ENCODE measurements at regions not wholly inside any gene's neighbourhood (a gene's known extent, or its start where the extent isn't known, plus 50 kb on each side); places are given as distances from the start of the nearest gene placed in this dataset.

DNA sequence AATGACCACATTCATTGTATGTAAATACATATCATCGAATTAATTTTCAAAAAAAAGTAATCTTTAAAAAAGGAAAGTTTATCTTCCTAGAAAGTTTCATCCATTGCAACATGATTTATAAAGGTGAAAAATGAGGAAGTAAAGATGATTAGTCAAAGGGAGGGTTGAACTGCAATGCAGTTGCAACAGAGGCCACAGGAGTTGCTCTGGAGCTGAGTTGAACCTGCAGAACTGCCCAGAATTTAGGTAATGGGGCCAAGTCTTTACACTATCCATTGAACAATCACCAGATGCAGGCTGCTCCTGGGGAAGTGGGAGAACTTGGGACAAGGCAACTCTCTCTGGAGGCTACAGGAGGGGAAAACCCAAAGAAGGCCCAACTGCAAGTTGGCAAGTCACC lies 390.7 kb downstream of the METTL4 start:
- H3K4me3 ChIP-seq (ENCODE audit: low read depth, low read length): no peak overlapping the region
- DNase-seq (ENCODE audit: low read depth): peak; percentile 67
- TF ChIP-seq MAX (IDR thresholded peaks at IDR 0.05; ENCODE audit: low read depth, low read length): no peak
- TF ChIP-seq MYC (IDR thresholded peaks at IDR 0.05; ENCODE audit: low read depth, low read length): no peak
- no peak for TF ChIP-seq POLR2A (IDR thresholded peaks at IDR 0.05; ENCODE audit: extremely low read depth, insufficient read length)
- TF ChIP-seq, protein P1, sequence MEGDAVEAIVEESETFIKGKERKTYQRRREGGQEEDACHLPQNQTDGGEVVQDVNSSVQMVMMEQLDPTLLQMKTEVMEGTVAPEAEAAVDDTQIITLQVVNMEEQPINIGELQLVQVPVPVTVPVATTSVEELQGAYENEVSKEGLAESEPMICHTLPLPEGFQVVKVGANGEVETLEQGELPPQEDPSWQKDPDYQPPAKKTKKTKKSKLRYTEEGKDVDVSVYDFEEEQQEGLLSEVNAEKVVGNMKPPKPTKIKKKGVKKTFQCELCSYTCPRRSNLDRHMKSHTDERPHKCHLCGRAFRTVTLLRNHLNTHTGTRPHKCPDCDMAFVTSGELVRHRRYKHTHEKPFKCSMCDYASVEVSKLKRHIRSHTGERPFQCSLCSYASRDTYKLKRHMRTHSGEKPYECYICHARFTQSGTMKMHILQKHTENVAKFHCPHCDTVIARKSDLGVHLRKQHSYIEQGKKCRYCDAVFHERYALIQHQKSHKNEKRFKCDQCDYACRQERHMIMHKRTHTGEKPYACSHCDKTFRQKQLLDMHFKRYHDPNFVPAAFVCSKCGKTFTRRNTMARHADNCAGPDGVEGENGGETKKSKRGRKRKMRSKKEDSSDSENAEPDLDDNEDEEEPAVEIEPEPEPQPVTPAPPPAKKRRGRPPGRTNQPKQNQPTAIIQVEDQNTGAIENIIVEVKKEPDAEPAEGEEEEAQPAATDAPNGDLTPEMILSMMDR (IDR thresholded peaks at IDR 0.05; ENCODE audit: low read depth, low read length): no peak

DNA sequence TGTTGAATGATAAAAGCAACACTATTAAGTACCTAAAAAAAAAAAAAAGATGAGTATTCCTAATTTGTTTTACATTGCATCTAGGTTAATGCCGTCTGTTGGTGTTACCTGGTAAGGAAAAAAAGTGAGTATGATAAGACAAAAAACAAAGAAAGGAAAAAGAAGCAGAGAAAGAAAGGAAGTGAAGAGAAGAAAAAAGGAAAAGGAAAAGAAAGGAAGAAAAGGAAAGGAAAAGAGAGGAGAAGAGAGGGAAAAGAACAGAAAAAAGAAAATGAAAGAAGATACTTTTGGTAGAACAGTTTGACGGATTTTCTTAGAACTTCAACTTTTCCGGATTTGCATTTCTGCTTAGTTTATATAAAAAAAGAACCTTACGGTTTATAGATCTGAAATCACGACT lies 387.9 kb downstream of the METTL4 start:
- H3K4me3 ChIP-seq (ENCODE audit: low read depth, low read length): no peak overlapping the region
- TF ChIP-seq, protein P1 (IDR thresholded peaks at IDR 0.05; ENCODE audit: low read depth, low read length): no peak
- TF ChIP-seq MAX (IDR thresholded peaks at IDR 0.05; ENCODE audit: low read depth, low read length) (no peak), POLR2A (IDR thresholded peaks at IDR 0.05; ENCODE audit: extremely low read depth, insufficient read length) (no peak), MYC (IDR thresholded peaks at IDR 0.05; ENCODE audit: low read depth, low read length) (no peak)
- DNase-seq (ENCODE audit: low read depth): no peak

DNA sequence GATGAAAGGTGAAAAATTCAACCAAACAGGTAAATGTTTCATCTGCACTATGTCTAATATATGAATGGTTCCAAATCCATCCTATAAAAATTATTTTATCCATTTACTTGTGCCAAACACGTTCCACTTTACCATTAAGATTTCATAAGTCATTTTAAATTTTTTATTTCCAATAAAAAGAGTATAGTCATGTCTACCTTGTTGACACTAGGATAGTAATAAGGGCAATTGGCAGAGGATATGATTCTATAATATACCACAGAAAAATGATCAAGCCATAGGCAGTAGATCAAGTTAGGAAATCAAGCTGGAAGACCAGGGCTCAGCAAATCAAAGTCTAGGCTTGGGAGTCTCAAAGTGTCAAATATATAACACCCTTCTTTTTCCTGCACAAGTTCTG lies 384.3 kb downstream of the METTL4 start:
- DNase-seq (ENCODE audit: low read depth): no peak
- H3K4me3 ChIP-seq (ENCODE audit: low read depth, low read length): no peak overlapping the region
- no peak for TF ChIP-seq POLR2A (IDR thresholded peaks at IDR 0.05; ENCODE audit: extremely low read depth, insufficient read length)
- TF ChIP-seq MAX (IDR thresholded peaks at IDR 0.05; ENCODE audit: low read depth, low read length): no peak
- TF ChIP-seq MYC (IDR thresholded peaks at IDR 0.05; ENCODE audit: low read depth, low read length): no peak

- TF ChIP-seq POLR2A (IDR thresholded peaks at IDR 0.05; ENCODE audit: extremely low read depth, insufficient read length) (no peak), MYC (IDR thresholded peaks at IDR 0.05; ENCODE audit: low read depth, low read length) (no peak), MAX (IDR thresholded peaks at IDR 0.05; ENCODE audit: low read depth, low read length) (no peak)
- TF ChIP-seq, protein P1 (IDR thresholded peaks at IDR 0.05; ENCODE audit: low read depth, low read length): no peak
- no peak overlapping the region for H3K4me3 ChIP-seq (ENCODE audit: low read depth, low read length)
- no peak for DNase-seq (ENCODE audit: low read depth)
These were observed 383.0 kb downstream of the METTL4 start for GRCh38 chr18:2188258-2188657.

GRCh38 chr18:2191180-2191790 lies 380.0 kb downstream of the METTL4 start:
- no peak for DNase-seq (ENCODE audit: low read depth)
- TF ChIP-seq, protein P1 (IDR thresholded peaks at IDR 0.05; ENCODE audit: low read depth, low read length): no peak
- TF ChIP-seq MYC (IDR thresholded peaks at IDR 0.05; ENCODE audit: low read depth, low read length) (no peak), MAX (IDR thresholded peaks at IDR 0.05; ENCODE audit: low read depth, low read length) (no peak), POLR2A (IDR thresholded peaks at IDR 0.05; ENCODE audit: extremely low read depth, insufficient read length) (no peak)
- H3K4me3 ChIP-seq (ENCODE audit: low read depth, low read length): no peak overlapping the region

GRCh38 chr18:2192562-2192961 lies 378.7 kb downstream of the METTL4 start:
- TF ChIP-seq POLR2A (IDR thresholded peaks at IDR 0.05; ENCODE audit: extremely low read depth, insufficient read length): no peak
- TF ChIP-seq MYC (IDR thresholded peaks at IDR 0.05; ENCODE audit: low read depth, low read length): no peak
- TF ChIP-seq MAX (IDR thresholded peaks at IDR 0.05; ENCODE audit: low read depth, low read length): no peak
- TF ChIP-seq, protein P1 (IDR thresholded peaks at IDR 0.05; ENCODE audit: low read depth, low read length): no peak

More at GRCh38 chr18:2192562-2192961, 378.7 kb downstream of the METTL4 start:
- no peak overlapping the region for H3K4me3 ChIP-seq (ENCODE audit: low read depth, low read length)
- no peak for DNase-seq (ENCODE audit: low read depth)
